ENCODE measurements at regions not wholly inside any gene's neighbourhood (a gene's known extent, or its start where the extent isn't known, plus 50 kb on each side); places are given as distances from the start of the nearest gene placed in this dataset.

GRCh38 chr13:79267560-79267959, 138.5 kb downstream of the RBM26 start:
- no peak for DNase-seq (ENCODE audit: low read depth in 2 of 3, low spot score in 2 of 3)

- DNase-seq (ENCODE audit: low read depth in 2 of 3, low spot score in 2 of 3) = no peak
Measured at GRCh38 chr13:79258489-79258888, 147.6 kb downstream of the RBM26 start.

GRCh38 chr13:79246578-79246949, 159.5 kb downstream of the RBM26 start:
- no peak for DNase-seq (ENCODE audit: low read depth in 2 of 3, low spot score in 2 of 3)

GRCh38 chr13:79245937-79246577, 160.0 kb downstream of the RBM26 start:
- DNase-seq (ENCODE audit: low read depth in 2 of 3, low spot score in 2 of 3) = no peak

- no peak for DNase-seq (ENCODE audit: low read depth in 2 of 3, low spot score in 2 of 3)
Measured at GRCh38 chr13:79241697-79242096, 164.4 kb downstream of the RBM26 start.

GRCh38 chr13:79237981-79238380, 168.1 kb downstream of the RBM26 start:
- no peak for DNase-seq (ENCODE audit: low read depth in 2 of 3, low spot score in 2 of 3)

- DNase-seq (ENCODE audit: low read depth in 2 of 3, low spot score in 2 of 3) = no peak
Measured at GRCh38 chr13:79231887-79232286, 174.2 kb downstream of the RBM26 start.

GRCh38 chr13:79229761-79230160, 176.3 kb downstream of the RBM26 start:
- DNase-seq (ENCODE audit: low read depth in 2 of 3, low spot score in 2 of 3) = no peak

GRCh38 chr13:79228972-79229371, 177.1 kb downstream of the RBM26 start:
- no peak for DNase-seq (ENCODE audit: low read depth in 2 of 3, low spot score in 2 of 3)

- DNase-seq (ENCODE audit: low read depth in 2 of 3, low spot score in 2 of 3) = no peak
Measured at GRCh38 chr13:79227418-79227817, 178.6 kb downstream of the RBM26 start.

- no peak for DNase-seq (ENCODE audit: low read depth in 2 of 3, low spot score in 2 of 3)
Measured at GRCh38 chr13:79226938-79227337, 179.1 kb downstream of the RBM26 start.

GRCh38 chr13:79226250-79226649, 179.8 kb downstream of the RBM26 start:
- DNase-seq (ENCODE audit: low read depth in 2 of 3, low spot score in 2 of 3) = no peak

GRCh38 chr13:79225487-79226232, 180.4 kb downstream of the RBM26 start:
- no peak for DNase-seq (ENCODE audit: low read depth in 2 of 3, low spot score in 2 of 3)

GRCh38 chr13:79222427-79223205, 183.4 kb downstream of the RBM26 start:
- no peak for DNase-seq (ENCODE audit: low read depth in 2 of 3, low spot score in 2 of 3)

- no peak for DNase-seq (ENCODE audit: low read depth in 2 of 3, low spot score in 2 of 3)
Measured at GRCh38 chr13:79212064-79212619, 193.9 kb downstream of the RBM26 start.

- DNase-seq (ENCODE audit: low read depth in 2 of 3, low spot score in 2 of 3) = no peak
Measured at GRCh38 chr13:79211377-79211776, 194.7 kb downstream of the RBM26 start.

- DNase-seq (ENCODE audit: low read depth in 2 of 3, low spot score in 2 of 3) = no peak
Measured at GRCh38 chr13:79197933-79198332, 208.1 kb downstream of the RBM26 start.

- no peak for DNase-seq (ENCODE audit: low read depth in 2 of 3, low spot score in 2 of 3)
Measured at GRCh38 chr13:79196843-79197242, 209.2 kb downstream of the RBM26 start.

GRCh38 chr13:79196366-79196765, 209.7 kb downstream of the RBM26 start:
- DNase-seq (ENCODE audit: low read depth in 2 of 3, low spot score in 2 of 3) = no peak

GRCh38 chr13:79194727-79195126, 211.3 kb downstream of the RBM26 start:
- no peak for DNase-seq (ENCODE audit: low read depth in 2 of 3, low spot score in 2 of 3)

GRCh38 chr13:79194272-79194671, 211.8 kb downstream of the RBM26 start:
- DNase-seq (ENCODE audit: low read depth in 2 of 3, low spot score in 2 of 3) = peak in 1 of 3 donors; percentile 3

Measured in hematopoietic multipotent progenitor cell (in vitro differentiated cells).